Caco-2 (cell line): ENCODE measurements at regions not wholly inside any gene's neighbourhood (a gene's known extent, or its start where the extent isn't known, plus 50 kb on each side); places are given as distances from the start of the nearest gene placed in this dataset.

Source experiments
- BruUV-seq: library from RNA; stranded (reverse); fragments of 400-500 nt; replicated peaks from 2 replicates; lab custom pipeline; 2021; lab: Mats Ljungman, UMichigan
- CTCF ChIA-PET: fragments of 300-600 bp; sonication (Branson Sonifier 250); formaldehyde crosslinking; loops from one replicate; lab custom pipeline; 2022; ENCODE audit warnings: antibody characterized with exemption; lab: Charles Lee
- POLR2A ChIA-PET: fragments of 300-600 bp; sonication (Branson Sonifier 250); formaldehyde crosslinking; loops from one replicate; lab custom pipeline; 2022; ENCODE audit warnings: antibody characterized with exemption; lab: Charles Lee
- DNase-seq, 2 experiments: peaks; one replicate each; pipeline versions ENCODE4 v3.0.0 to v3.0.0-alpha.2; 2020 to 2022
- H3K27me3 ChIP-seq: replicated peaks from 2 replicates; pipeline ENCODE4 v1.6.0; 2011; ENCODE audit warnings: low read length; ENCODE audit not compliant: control insufficient read depth, insufficient read depth
- H3K36me3 ChIP-seq: 2 replicates; pipeline ENCODE4 v1.5.1; 2011; ENCODE audit warnings: low read length; ENCODE audit not compliant: control insufficient read depth, insufficient read depth
- H3K4me1 ChIP-seq: fragments of 250-450 bp; sonication (Bioruptor Pico); 2 replicates; pipeline ENCODE4 v1.5.1; 2020; ENCODE audit warnings: mild to moderate bottlenecking
- H3K4me3 ChIP-seq: 2 replicates; pipeline ENCODE4 v1.5.1; 2011; ENCODE audit warnings: low read depth, mild to moderate bottlenecking, control low read depth, low read length
- H3K9me3 ChIP-seq: fragments of 250-450 bp; sonication (Bioruptor Pico); 2 replicates; pipeline ENCODE4 v1.5.1; 2020; ENCODE audit warnings: mild to moderate bottlenecking, moderate library complexity
- H3K27ac Mint-ChIP-seq: one replicate; pipeline ENCODE4 v1.8.0; 2022; ENCODE audit warnings: mixed read lengths; ENCODE audit not compliant: unreplicated experiment
- H3K27me3 Mint-ChIP-seq: one replicate; pipeline ENCODE4 v1.8.0; 2022; ENCODE audit warnings: mixed read lengths; ENCODE audit not compliant: insufficient read depth, unreplicated experiment
- H3K36me3 Mint-ChIP-seq: one replicate; pipeline ENCODE4 v1.8.0; 2022; ENCODE audit warnings: mild to moderate bottlenecking, mixed read lengths; ENCODE audit not compliant: insufficient read depth, unreplicated experiment
- H3K4me1 Mint-ChIP-seq: one replicate; pipeline ENCODE4 v1.8.0; 2022; ENCODE audit warnings: low read depth, mixed read lengths; ENCODE audit not compliant: unreplicated experiment
- H3K4me3 Mint-ChIP-seq: one replicate; pipeline ENCODE4 v1.8.0; 2022; ENCODE audit warnings: mild to moderate bottlenecking, moderate library complexity, mixed read lengths; ENCODE audit not compliant: unreplicated experiment
- H3K9me3 Mint-ChIP-seq: one replicate; pipeline ENCODE4 v1.8.0; 2022; ENCODE audit warnings: mixed read lengths; ENCODE audit not compliant: unreplicated experiment
- CTCF ChIP-seq, 2 experiments: fragments of 200-600 bp in 1 of 2; IDR thresholded peaks; 1 replicate in 1 of 2; 2 replicates in 1 of 2; pipeline versions ENCODE4 v1.5.1 to v1.8.0; 2011 to 2022; ENCODE audit warnings: antibody characterized with exemption in 1 of 2, control low read depth in 1 of 2, inconsistent platforms in 1 of 2, low read depth in 1 of 2, low read length in 1 of 2, mild to moderate bottlenecking in 1 of 2, moderate library complexity in 1 of 2; ENCODE audit not compliant: insufficient read depth in 1 of 2, severe bottlenecking in 1 of 2, unreplicated experiment in 1 of 2
- intact Hi-C: fragments of 100-400 bp; cut with micrococcal nuclease; formaldehyde crosslinking; loops from one replicate; pipeline ENCODE4 v1.10.0; 2022; ENCODE audit not compliant: unreplicated experiment

- ChIA-PET CTCF (interaction anchor here (1.7 kb wide), 1 partner anchor 186 kb away, joined by 6 read pairs; no protein-coding TSS in a partner anchor), POLR2A (no interaction called here)
- no peaks in the 10 kb centered on the region for H3K27me3 Mint-ChIP-seq
- DNase-seq, result peak in 1 of 2 experiments; percentile 5
- intact Hi-C loops, result loop anchor here (1.0 kb wide), 1 partner anchor 186 kb away; no protein-coding TSS in a partner anchor
- Histone ChIP-seq H3K9me3 (peaks cover 6% of the 10 kb centered on the region; the same call in 1 of the 2 replicates), H3K27me3 (no peaks in the 10 kb centered on the region), H3K4me1 (no peaks in the 10 kb centered on the region), H3K4me3 (no peak overlapping the region), H3K36me3 (no peaks in the 10 kb centered on the region)
- no peaks in the 10 kb centered on the region for H3K36me3 Mint-ChIP-seq
- peak in 1 of 2 experiments; percentile 35 for TF ChIP-seq CTCF (IDR thresholded peaks at IDR 0.05; ENCODE audit: insufficient read depth in 1 of 2, low read depth in 1 of 2, low read length in 1 of 2, severe bottlenecking in 1 of 2, unreplicated experiment in 1 of 2)
- no peaks in the 10 kb centered on the region for H3K4me1 Mint-ChIP-seq
- no peak overlapping the region for H3K27ac Mint-ChIP-seq
- H3K9me3 Mint-ChIP-seq, result no peaks in the 10 kb centered on the region
- no peak overlapping the region for H3K4me3 Mint-ChIP-seq
- no TSS peak for BruUV-seq
These were observed 263.4 kb downstream of the CDC14C start for GRCh38 chr7:49187543-49188268.

- BruUV-seq, result no TSS peak
- Histone ChIP-seq H3K4me1 (no peaks in the 10 kb centered on the region), H3K36me3 (no peaks in the 10 kb centered on the region), H3K4me3 (no peak overlapping the region), H3K9me3 (no peaks in the 10 kb centered on the region), H3K27me3 (no peaks in the 10 kb centered on the region)
- Mint-ChIP-seq H3K36me3 (no peaks in the 10 kb centered on the region), H3K27ac (no peak overlapping the region), H3K4me3 (no peak overlapping the region), H3K9me3 (no peaks in the 10 kb centered on the region), H3K27me3 (peaks cover 3% of the 10 kb centered on the region), H3K4me1 (no peaks in the 10 kb centered on the region)
- intact Hi-C loops, result no loop called here
- ChIA-PET CTCF (no interaction called here), POLR2A (no interaction called here)
- TF ChIP-seq CTCF (IDR thresholded peaks at IDR 0.05; ENCODE audit: insufficient read depth in 1 of 2, low read depth in 1 of 2, low read length in 1 of 2, severe bottlenecking in 1 of 2, unreplicated experiment in 1 of 2), result no peak
- DNase-seq, result no peak
These were observed 304.2 kb downstream of the CDC14C start for GRCh38 chr7:49228426-49229098.

- BruUV-seq, result no TSS peak
- Mint-ChIP-seq H3K4me1 (no peaks in the 10 kb centered on the region), H3K9me3 (no peaks in the 10 kb centered on the region), H3K36me3 (no peaks in the 10 kb centered on the region), H3K27ac (no peak overlapping the region), H3K4me3 (no peak overlapping the region), H3K27me3 (peaks cover 3% of the 10 kb centered on the region)
- Histone ChIP-seq H3K9me3 (no peaks in the 10 kb centered on the region), H3K27me3 (no peaks in the 10 kb centered on the region), H3K4me1 (no peaks in the 10 kb centered on the region), H3K4me3 (no peak overlapping the region), H3K36me3 (no peaks in the 10 kb centered on the region)
- POLR2A ChIA-PET, result no interaction called here
- CTCF ChIA-PET, result no interaction called here
- no peak for TF ChIP-seq CTCF (IDR thresholded peaks at IDR 0.05; ENCODE audit: insufficient read depth in 1 of 2, low read depth in 1 of 2, low read length in 1 of 2, severe bottlenecking in 1 of 2, unreplicated experiment in 1 of 2)
- DNase-seq, result no peak
- intact Hi-C loops, result no loop called here
These were observed 304.9 kb downstream of the CDC14C start for GRCh38 chr7:49229246-49229645.
